KMS-11 (cell line): ENCODE measurements at regions not wholly inside any gene's neighbourhood (a gene's known extent, or its start where the extent isn't known, plus 50 kb on each side); places are given as distances from the start of the nearest gene placed in this dataset.
"Not testable (repeated sequence)": the region's sequence is repeated elsewhere in the genome, so short reads cannot be mapped to it uniquely, and the experiment has no call there.

Experiments
- H2AFZ ChIP-seq: fragments of 200-600 bp; sonication (generic); 2 replicates; pipeline ENCODE4 v1.6.1; 2016; ENCODE audit warnings: antibody characterized with exemption, mixed run types, low read depth
- H3K27ac ChIP-seq: fragments of 200-600 bp; sonication (generic); 2 replicates; pipeline ENCODE4 v1.6.1; 2016; ENCODE audit warnings: mild to moderate bottlenecking, mixed run types
- H3K27me3 ChIP-seq: fragments of 200-600 bp; sonication (generic); 2 replicates; pipeline ENCODE4 v1.6.1; 2017; ENCODE audit warnings: mild to moderate bottlenecking, low read depth, mixed run types, moderate library complexity; ENCODE audit not compliant: insufficient read depth
- H3K36me3 ChIP-seq: fragments of 200-600 bp; sonication (generic); 2 replicates; pipeline ENCODE4 v1.6.1; 2017; ENCODE audit warnings: mild to moderate bottlenecking, mixed run types; ENCODE audit not compliant: insufficient read depth
- H3K4me1 ChIP-seq: fragments of 200-600 bp; sonication (generic); 2 replicates; pipeline ENCODE4 v1.6.1; 2016; ENCODE audit warnings: mild to moderate bottlenecking, low read depth, mixed run types; ENCODE audit not compliant: poor library complexity, severe bottlenecking
- H3K4me2 ChIP-seq: fragments of 200-600 bp; sonication (generic); 2 replicates; pipeline ENCODE4 v1.7.0; 2016; ENCODE audit warnings: mild to moderate bottlenecking, mixed run types
- H3K4me3 ChIP-seq: fragments of 200-600 bp; sonication (generic); IDR thresholded peaks from 2 replicates; pipeline ENCODE4 v1.6.1; 2017; ENCODE audit warnings: low read depth, low read length, mixed read lengths; ENCODE audit not compliant: insufficient read depth
- H3K79me2 ChIP-seq: fragments of 200-600 bp; sonication (generic); 2 replicates; pipeline ENCODE4 v1.6.1; 2016; ENCODE audit warnings: low read depth, mixed run types; ENCODE audit not compliant: insufficient read depth
- H3K9ac ChIP-seq: fragments of 200-600 bp; sonication (generic); 2 replicates; pipeline ENCODE4 v1.6.1; 2016; ENCODE audit warnings: mild to moderate bottlenecking, mixed run types
- H4K20me1 ChIP-seq: fragments of 200-600 bp; sonication (generic); 2 replicates; pipeline ENCODE4 v1.6.1; 2016; ENCODE audit warnings: mild to moderate bottlenecking, mixed run types; ENCODE audit not compliant: insufficient read depth
- CTCF ChIP-seq: fragments of 200-600 bp; sonication (generic); conservative IDR thresholded peaks from 2 replicates; pipeline ENCODE4 v1.6.1; 2017; ENCODE audit warnings: low read depth, mild to moderate bottlenecking, antibody characterized with exemption, low read length, moderate library complexity, mixed read lengths

GRCh38 chr13:24616514-24616913 is 63.7 kb upstream of the ATP12A start:
- no peak overlapping the region for H3K4me3 ChIP-seq
- no peak overlapping the region for H3K27ac ChIP-seq
- no peaks in the 10 kb centered on the region for H3K36me3 ChIP-seq
- no peaks in the 10 kb centered on the region for H3K4me1 ChIP-seq
- no peak overlapping the region for H2AFZ ChIP-seq
- no peaks in the 10 kb centered on the region for H3K79me2 ChIP-seq
- no peak for TF ChIP-seq CTCF
- no peak overlapping the region for H3K4me2 ChIP-seq
- H3K9ac ChIP-seq, result no peak overlapping the region
- H4K20me1 ChIP-seq, result no peaks in the 10 kb centered on the region
- H3K27me3 ChIP-seq, result no peaks in the 10 kb centered on the region

- no peak overlapping the region for H3K27ac ChIP-seq
- no peak overlapping the region for H3K4me2 ChIP-seq
- no peak overlapping the region for H3K4me3 ChIP-seq
- no peaks in the 10 kb centered on the region for H3K4me1 ChIP-seq
- H3K79me2 ChIP-seq, result no peaks in the 10 kb centered on the region
- no peaks in the 10 kb centered on the region for H4K20me1 ChIP-seq
- H2AFZ ChIP-seq, result no peak overlapping the region
- H3K36me3 ChIP-seq, result no peaks in the 10 kb centered on the region
- no peak for TF ChIP-seq CTCF
- no peak overlapping the region for H3K9ac ChIP-seq
- H3K27me3 ChIP-seq, result no peaks in the 10 kb centered on the region
These were observed 62.8 kb upstream of the ATP12A start for GRCh38 chr13:24617256-24618010.

- no peak overlapping the region for H3K4me3 ChIP-seq
- H3K4me2 ChIP-seq, result no peak overlapping the region
- no peak overlapping the region for H2AFZ ChIP-seq
These were observed 61.9 kb upstream of the ATP12A start for GRCh38 chr13:24618011-24618955.

GRCh38 chr13:24619282-24619681 is 60.9 kb upstream of the ATP12A start:
- Histone ChIP-seq H3K27me3 (no peaks in the 10 kb centered on the region), H3K27ac (no peak overlapping the region), H3K9ac (no peak overlapping the region), H3K36me3 (no peaks in the 10 kb centered on the region), H3K4me3 (no peak overlapping the region), H4K20me1 (no peaks in the 10 kb centered on the region), H3K4me2 (no peak overlapping the region), H2AFZ (no peak overlapping the region), H3K4me1 (no peaks in the 10 kb centered on the region), H3K79me2 (no peaks in the 10 kb centered on the region)
- TF ChIP-seq CTCF, result no peak

More at GRCh38 chr13:24618011-24618955, 61.9 kb upstream of the ATP12A start:
- TF ChIP-seq CTCF, result no peak
- no peaks in the 10 kb centered on the region for H4K20me1 ChIP-seq
- H3K4me1 ChIP-seq, result no peaks in the 10 kb centered on the region
- no peaks in the 10 kb centered on the region for H3K79me2 ChIP-seq
- no peak overlapping the region for H3K9ac ChIP-seq
- no peak overlapping the region for H3K27ac ChIP-seq
- H3K36me3 ChIP-seq, result no peaks in the 10 kb centered on the region
- H3K27me3 ChIP-seq, result no peaks in the 10 kb centered on the region

GRCh38 chr13:24622481-24623148 is 57.6 kb upstream of the ATP12A start:
- not testable (repeated sequence) for H3K4me3 ChIP-seq, H4K20me1 ChIP-seq, H3K27ac ChIP-seq, H3K9ac ChIP-seq, H3K36me3 ChIP-seq, H2AFZ ChIP-seq, H3K27me3 ChIP-seq, H3K4me2 ChIP-seq, H3K79me2 ChIP-seq, H3K4me1 ChIP-seq
